IMR-90 (cell line): ENCODE measurements at regions not wholly inside any gene's neighbourhood (a gene's known extent, or its start where the extent isn't known, plus 50 kb on each side); places are given as distances from the start of the nearest gene placed in this dataset.

Source experiments
- ATAC-seq: fragments of 200-7000 bp; cut with Tn5 transposase; 2 replicates; pipeline ENCODE4 v1.9.1; 2020; ENCODE audit warnings: low read depth, mild to moderate bottlenecking, moderate library complexity
- BruUV-seq: library from RNA; stranded (reverse); fragments of 400-500 nt; replicated peaks from 2 replicates; lab custom pipeline; 2021; lab: Mats Ljungman, UMichigan
- CTCF ChIA-PET: fragments of 300-600 bp; formaldehyde crosslinking; extraction: SDS; loops from one replicate; lab custom pipeline; 2021; ENCODE audit warnings: antibody characterized with exemption; lab: Yijun Ruan, JAX
- POLR2A ChIA-PET: fragments of 300-600 bp; sonication (Branson Sonifier 250); formaldehyde crosslinking; loops from one replicate; lab custom pipeline; 2022; ENCODE audit warnings: antibody characterized with exemption; ENCODE audit not compliant: unreplicated experiment; lab: Charles Lee
- DNase-seq: peaks from one replicate; pipeline ENCODE4 v3.0.0; 2013
- H2AFZ ChIP-seq: replicated peaks from 2 replicates; pipeline ENCODE3; 2013; ENCODE audit warnings: low read length, mild to moderate bottlenecking; ENCODE audit not compliant: poor library complexity
- H2AK5ac ChIP-seq: 2 replicates; pipeline ENCODE4 v1.6.1; 2013; ENCODE audit warnings: low read depth, low read length, inconsistent platforms
- H2AK9ac ChIP-seq: replicated peaks from 2 replicates; pipeline ENCODE3; 2013; ENCODE audit warnings: mild to moderate bottlenecking, low read depth, low read length, moderate library complexity; ENCODE audit not compliant: poor library complexity
- H2BK120ac ChIP-seq: 2 replicates; pipeline ENCODE4 v1.6.1; 2013; ENCODE audit warnings: low read depth, low read length, inconsistent platforms
- H2BK15ac ChIP-seq: 3 replicates; pipeline ENCODE4 v1.6.1; 2013; ENCODE audit warnings: low read depth, low read length, inconsistent platforms
- H2BK20ac ChIP-seq: 2 replicates; pipeline ENCODE4 v1.6.1; 2013; ENCODE audit warnings: low read depth, mild to moderate bottlenecking, inconsistent platforms, low read length, moderate library complexity
- H2BK5ac ChIP-seq: 2 replicates; pipeline ENCODE4 v1.6.1; 2013; ENCODE audit warnings: mild to moderate bottlenecking, low read depth, low read length, inconsistent platforms; ENCODE audit not compliant: poor library complexity, severe bottlenecking
- H3K14ac ChIP-seq: replicated peaks from 2 replicates; pipeline ENCODE4 v1.6.1; 2013; ENCODE audit warnings: low read depth, low read length, inconsistent platforms
- H3K18ac ChIP-seq: 2 replicates; pipeline ENCODE4 v1.6.1; 2013; ENCODE audit warnings: low read depth, low read length, control low read depth
- H3K23ac ChIP-seq: 2 replicates; pipeline ENCODE4 v1.6.1; 2013; ENCODE audit warnings: low read depth, low read length, inconsistent platforms
- H3K27ac ChIP-seq: 2 replicates; pipeline ENCODE4 v1.5.1; 2013; ENCODE audit warnings: mild to moderate bottlenecking, control low read depth, low read length; ENCODE audit not compliant: insufficient read depth
- H3K27me3 ChIP-seq: 2 replicates; pipeline ENCODE4 v1.6.1; 2013; ENCODE audit warnings: low read length; ENCODE audit not compliant: control insufficient read depth, insufficient read depth
- H3K36me3 ChIP-seq: 2 replicates; pipeline ENCODE4 v1.6.1; 2013; ENCODE audit warnings: low read length, mixed read lengths; ENCODE audit not compliant: control insufficient read depth, insufficient read depth
- H3K4ac ChIP-seq: 2 replicates; pipeline ENCODE4 v1.6.1; 2013; ENCODE audit warnings: low read depth, low read length, inconsistent platforms
- H3K4me1 ChIP-seq: 2 replicates; pipeline ENCODE4 v1.6.1; 2013; ENCODE audit warnings: low read length, mixed read lengths; ENCODE audit not compliant: control insufficient read depth, insufficient read depth
- H3K4me2 ChIP-seq: 2 replicates; pipeline ENCODE4 v1.6.1; 2013; ENCODE audit warnings: low read depth, mild to moderate bottlenecking, control low read depth, low read length, moderate library complexity
- H3K4me3 ChIP-seq: 2 replicates; pipeline ENCODE4 v1.5.1; 2013; ENCODE audit warnings: low read depth, mild to moderate bottlenecking, control low read depth, low read length, moderate library complexity; ENCODE audit not compliant: insufficient read depth
- H3K56ac ChIP-seq: 2 replicates; pipeline ENCODE4 v1.6.1; 2013; ENCODE audit warnings: low read length, inconsistent platforms; ENCODE audit not compliant: insufficient read depth; ENCODE audit errors: extremely low read depth
- H3K79me1 ChIP-seq, 2 experiments: 2 replicates each; pipeline ENCODE4 v1.6.1; 2013; ENCODE audit warnings: low read length in 2 of 2, inconsistent platforms in 1 of 2, low read depth in 1 of 2
- H3K9ac ChIP-seq: 2 replicates; pipeline ENCODE4 v1.6.1; 2013; ENCODE audit warnings: low read depth, low read length, control low read depth
- H3K9me1 ChIP-seq: 2 replicates; pipeline ENCODE4 v1.6.1; 2013; ENCODE audit warnings: low read length, inconsistent platforms; ENCODE audit not compliant: insufficient read depth
- H3K9me3 ChIP-seq: 2 replicates; pipeline ENCODE4 v1.6.1; 2013; ENCODE audit warnings: low read length; ENCODE audit not compliant: control insufficient read depth, insufficient read depth
- H4K20me1 ChIP-seq: 2 replicates; pipeline ENCODE4 v1.6.1; 2013; ENCODE audit warnings: low read length, inconsistent platforms; ENCODE audit not compliant: insufficient read depth
- H4K5ac ChIP-seq: 2 replicates; pipeline ENCODE4 v1.6.1; 2013; ENCODE audit warnings: mild to moderate bottlenecking, low read depth, low read length, control low read depth
- H4K8ac ChIP-seq, 2 experiments: 2 replicates each; pipeline ENCODE4 v1.6.1; 2013; ENCODE audit warnings: low read depth in 2 of 2, low read length in 2 of 2, control low read depth in 1 of 2, inconsistent platforms in 1 of 2
- H4K91ac ChIP-seq: 2 replicates; pipeline ENCODE4 v1.6.1; 2013; ENCODE audit warnings: low read depth, low read length, inconsistent platforms; ENCODE audit not compliant: insufficient read depth
- ELK1 ChIP-seq: fragments of 150-350 bp; IDR thresholded peaks from 2 replicates; pipeline ENCODE4 v1.6.1; 2016; ENCODE audit warnings: low read depth, mild to moderate bottlenecking, low read length, moderate library complexity, borderline replicate concordance
- FOS ChIP-seq: fragments of 150-350 bp; IDR thresholded peaks from 2 replicates; pipeline ENCODE4 v1.6.1; 2016; ENCODE audit warnings: low read depth, low read length
- RFX5 ChIP-seq: IDR thresholded peaks from 2 replicates; pipeline ENCODE4 v1.8.0; 2012; ENCODE audit warnings: low read depth, mild to moderate bottlenecking, low read length, moderate library complexity
- USF2 ChIP-seq: fragments of 150-350 bp; IDR thresholded peaks from 2 replicates; pipeline ENCODE4 v1.6.1; 2017; ENCODE audit warnings: mild to moderate bottlenecking, antibody characterized with exemption, low read length, low read depth
- WGBS, 2 experiments: methylation state at CpG; one replicate each; pipeline versions ENCODE4 v1.1.5 to v1.1.7; 2013; ENCODE audit warnings: missing lambda C conversion rate in 2 of 2; ENCODE audit not compliant: insufficient read length in 1 of 2; ENCODE audit errors: extremely low coverage in 2 of 2; 5-methylcytosine and 5-hydroxymethylcytosine counted together
- dilution Hi-C: fragments of 300-500 bp; cut with HindIII; formaldehyde crosslinking; loops from one replicate; pipeline ENCODE4 v1.14.3; 2018; ENCODE audit warnings: low sequenced_read_pairs; ENCODE audit not compliant: unreplicated experiment
- in situ Hi-C: fragments of 300-500 bp; cut with MboI; formaldehyde crosslinking; loops from 3 replicates; pipeline ENCODE4 v1.14.3; 2019; ENCODE audit warnings: low sequenced_read_pairs, inconsistent platforms, mixed read lengths
- intact Hi-C: fragments of 100-400 bp; cut with micrococcal nuclease; formaldehyde crosslinking; loops from 2 replicates; pipeline ENCODE4 v1.10.0; 2022

GRCh38 chr21:35179990-35180540 lies 131.0 kb upstream of the RUNX1 start:
- Histone ChIP-seq H2BK5ac (no peak overlapping the region), H3K4me3 (no peak overlapping the region), H2BK20ac (no peak overlapping the region), H4K20me1 (no peaks in the 10 kb centered on the region), H2AK9ac (no peak overlapping the region), H4K91ac (no peak overlapping the region), H3K4ac (no peak overlapping the region), H3K18ac (no peak overlapping the region), H4K5ac (no peak overlapping the region), H2AFZ (no peak overlapping the region), H3K36me3 (no peaks in the 10 kb centered on the region), H2BK120ac (no peak overlapping the region), H3K79me1 (no peaks in the 10 kb centered on the region), H3K9ac (no peak overlapping the region), H3K4me2 (no peak overlapping the region), H4K8ac (no peak overlapping the region), H3K27ac (no peak overlapping the region), H3K56ac (no peak overlapping the region), H3K27me3 (no peaks in the 10 kb centered on the region), H3K9me3 (peaks cover 2% of the 10 kb centered on the region), H2AK5ac (no peak overlapping the region), H3K9me1 (0 out of 2 replicates have a peak, but pooled peaks cover 4% of the 10 kb centered on the region), H2BK15ac (no peak overlapping the region), H3K4me1 (peaks cover 7% of the 10 kb centered on the region; the same call in 1 of the 2 replicates), H3K14ac (no peak overlapping the region), H3K23ac (no peak overlapping the region)
- BruUV-seq = no TSS peak
- in situ Hi-C loops (no loop called here), dilution Hi-C loops (no loop called here), intact Hi-C loops (no loop called here)
- ATAC-seq = peak; percentile 65
- no CpG with 5 or more reads among the region's 1 CpG for WGBS, 2 experiments
- TF ChIP-seq RFX5 (no peak), ELK1 (no peak), FOS (0 out of 2 replicates have a peak, but pooled peaks have one; percentile 21), USF2 (no peak)
- DNase-seq = peak; percentile 94
- ChIA-PET CTCF (no interaction called here), POLR2A (no interaction called here)
